K562 (cell line): ENCODE measurements at regions not wholly inside any gene's neighbourhood (a gene's known extent, or its start where the extent isn't known, plus 50 kb on each side); places are given as distances from the start of the nearest gene placed in this dataset.

Experiments used
- ATAC-seq: fragments of 200-7000 bp; cut with Tn5 transposase; 3 replicates; pipeline ENCODE4 v1.9.1; 2020; ENCODE audit warnings: moderate library complexity
- BruUV-seq: library from RNA; stranded (reverse); fragments of 400-500 nt; replicated peaks from 2 replicates; lab custom pipeline; 2021; lab: Mats Ljungman, UMichigan
- CTCF ChIA-PET: fragments of 300-600 bp; formaldehyde crosslinking; extraction: SDS; loops from one replicate; lab custom pipeline; 2021; ENCODE audit warnings: low intra/inter-chr PET ratio; lab: Yijun Ruan, JAX
- POLR2A ChIA-PET: fragments of 300-600, 350-650 bp; sonication (Branson Sonifier 250); formaldehyde crosslinking; extraction: SDS; loops from one replicate; lab custom pipeline; 2021; ENCODE audit warnings: antibody characterized with exemption, inconsistent platforms; lab: Yijun Ruan, JAX
- DNase-seq, 4 experiments: peaks; one replicate each; pipeline versions ENCODE4 v3.0.0 to v3.0.0-alpha.2; 2011 to 2018; ENCODE audit warnings: low spot score in 3 of 4, mixed read lengths in 3 of 4; ENCODE audit errors: extremely low read depth in 1 of 4
- FAIRE-seq: peaks from 2 replicates; lab custom pipeline; 2011; peaks lifted over from hg19 to GRCh38; lab: Jason Lieb, UNC
- H2AFZ ChIP-seq: 2 replicates; pipeline ENCODE4 v1.6.0; 2011; ENCODE audit warnings: low read depth, low read length, control low read depth, inconsistent platforms
- H3K27ac ChIP-seq: fragments of 200-600 bp; 3 replicates; pipeline ENCODE4 v1.8.0; 2011; ENCODE audit warnings: low read depth, mild to moderate bottlenecking, control low read depth, inconsistent platforms, low read length, moderate library complexity, mixed read lengths; ENCODE audit errors: extremely low read depth
- H3K27me3 ChIP-seq, 2 experiments: fragments of 300-600 bp in 1 of 2; 2 replicates in 1 of 2; 3 replicates in 1 of 2; pipeline versions ENCODE4 v1.6.0 to v1.8.0; 2011; ENCODE audit warnings: inconsistent platforms in 2 of 2, low read length in 2 of 2, mild to moderate bottlenecking in 1 of 2, mixed read lengths in 1 of 2, moderate library complexity in 1 of 2; ENCODE audit not compliant: control insufficient read depth in 2 of 2, insufficient read depth in 2 of 2
- H3K36me3 ChIP-seq: fragments of 300-600 bp; 3 replicates; pipeline ENCODE4 v1.8.0; 2011; ENCODE audit warnings: mild to moderate bottlenecking, low read length, inconsistent platforms; ENCODE audit not compliant: control insufficient read depth, insufficient read depth
- H3K4me1 ChIP-seq, 2 experiments: fragments of 200-600 bp in 1 of 2; replicated peaks in 1 of 2; 2 replicates in 1 of 2; 3 replicates in 1 of 2; pipeline versions ENCODE4 v1.5.1 to v1.8.0; 2011; ENCODE audit warnings: inconsistent platforms in 2 of 2, low read length in 2 of 2, mild to moderate bottlenecking in 1 of 2, mixed read lengths in 1 of 2, moderate library complexity in 1 of 2; ENCODE audit not compliant: control insufficient read depth in 2 of 2, insufficient read depth in 2 of 2
- H3K4me2 ChIP-seq: 2 replicates; pipeline ENCODE4 v1.6.1; 2011; ENCODE audit warnings: low read length, control low read depth, inconsistent platforms, mixed read lengths; ENCODE audit not compliant: insufficient read depth
- H3K4me3 ChIP-seq: fragments of 200-600 bp; sonication (generic), shearing (Covaris generic); 2 replicates; pipeline ENCODE4 v1.5.1; 2016; ENCODE audit warnings: control low read depth, inconsistent platforms
- H3K79me2 ChIP-seq: fragments of 200-600 bp; 3 replicates; pipeline ENCODE4 v1.8.0; 2011; ENCODE audit warnings: low read length, inconsistent platforms; ENCODE audit not compliant: control insufficient read depth, insufficient read depth
- H3K9ac ChIP-seq, 2 experiments: 2 replicates each; pipeline versions ENCODE4 v1.6.0 to v1.6.1; 2011; ENCODE audit warnings: low read depth in 2 of 2, low read length in 2 of 2, control low read depth in 1 of 2, inconsistent platforms in 1 of 2, mild to moderate bottlenecking in 1 of 2, mixed read lengths in 1 of 2; ENCODE audit not compliant: insufficient read depth in 1 of 2
- H3K9me1 ChIP-seq: one replicate; pipeline ENCODE4 v1.6.0; 2011; ENCODE audit warnings: inconsistent platforms, mild to moderate bottlenecking, low read length, moderate library complexity; ENCODE audit not compliant: control insufficient read depth, insufficient read depth
- H3K9me3 ChIP-seq: replicated peaks from 2 replicates; pipeline ENCODE4 v1.5.1; 2011; ENCODE audit warnings: low read depth, low read length, inconsistent platforms; ENCODE audit not compliant: control insufficient read depth, insufficient read depth
- H4K20me1 ChIP-seq: replicated peaks from 2 replicates; pipeline ENCODE4 v1.6.1; 2011; ENCODE audit warnings: low read length, inconsistent platforms, mixed read lengths; ENCODE audit not compliant: control insufficient read depth, insufficient read depth
- MAFK ChIP-seq: IDR thresholded peaks from 2 replicates; pipeline ENCODE4 v1.6.1; 2011; ENCODE audit warnings: low read length, improper control_type of control experiment
- MXD1 ChIP-seq: fragments of 250-450 bp; sonication (Bioruptor Pico); IDR thresholded peaks from 2 replicates; pipeline ENCODE4 v1.8.0; 2021; ENCODE audit warnings: borderline replicate concordance, mild to moderate bottlenecking, moderate library complexity; ENCODE audit not compliant: poor library complexity, severe bottlenecking
- MYC ChIP-seq, 2 experiments: fragments of 250-450 bp in 1 of 2; sonication (Bioruptor Pico) in 1 of 2; IDR thresholded peaks; 2 replicates each; pipeline versions ENCODE4 v1.5.1 to v1.6.1; 2012 to 2021; ENCODE audit warnings: low read depth in 2 of 2, borderline replicate concordance in 1 of 2, improper control_type of control experiment in 1 of 2, low read length in 1 of 2, mild to moderate bottlenecking in 1 of 2, moderate library complexity in 1 of 2
- NCOA6 ChIP-seq: fragments of 450-650 bp; IDR thresholded peaks from 2 replicates; pipeline ENCODE4 v1.6.1; 2017; ENCODE audit warnings: mild to moderate bottlenecking
- STAT6 ChIP-seq: sonication (generic); formaldehyde crosslinking; IDR thresholded peaks from 2 replicates; pipeline ENCODE4 v1.8.1; 2023; ENCODE audit warnings: mild to moderate bottlenecking, missing genetic modification reagents
- ZBTB40 ChIP-seq, 2 experiments: fragments of 450-650 bp in 1 of 2; sonication (generic) in 1 of 2; formaldehyde crosslinking in 1 of 2; IDR thresholded peaks; 2 replicates each; pipeline versions ENCODE4 v1.7.1 to v1.9.0; 2016 to 2022; ENCODE audit warnings: inconsistent platforms in 1 of 2, mild to moderate bottlenecking in 1 of 2, missing genetic modification reagents in 1 of 2
- ZNF175 ChIP-seq: fragments of 200-800 bp; sonication (Bioruptor generic); IDR thresholded peaks from 2 replicates; pipeline ENCODE4 v1.6.1; 2016; ENCODE audit warnings: low read depth, mild to moderate bottlenecking, missing genetic modification characterization, missing compliant biosample characterization
- ZNF24 ChIP-seq: fragments of 450-650 bp; IDR thresholded peaks from 2 replicates; pipeline ENCODE4 v1.6.1; 2016
- ZNF75A ChIP-seq: fragments of 450-650 bp; formaldehyde crosslinking; IDR thresholded peaks from 2 replicates; pipeline ENCODE4 v1.4.0; 2020; ENCODE audit warnings: mild to moderate bottlenecking
- WGBS: fragments of 100-300 bp; shearing (Covaris generic); methylation state at CpG from one replicate; pipeline ENCODE4 v1.1.6; 2016; ENCODE audit warnings: low coverage, mixed read lengths; ENCODE audit not compliant: insufficient coverage; ENCODE audit errors: missing lambda C conversion rate; 5-methylcytosine and 5-hydroxymethylcytosine counted together
- in situ Hi-C: fragments of 300-500 bp; cut with MboI; formaldehyde crosslinking; loops from 4 replicates; pipeline ENCODE4 v1.15.0; 2018; ENCODE audit warnings: inconsistent platforms, mixed read lengths
- intact Hi-C: fragments of 100-400 bp; cut with micrococcal nuclease; formaldehyde crosslinking; loops from 2 replicates; pipeline ENCODE4 v1.14.2; 2022

- H3K79me2 ChIP-seq = no peaks in the 10 kb centered on the region
- in situ Hi-C loops (no loop called here), intact Hi-C loops (no loop called here)
- H3K27ac ChIP-seq = no peak overlapping the region
- ChIA-PET CTCF (no interaction called here), POLR2A (no interaction called here)
- H3K4me2 ChIP-seq = no peak overlapping the region
- WGBS = 0% methylated on average over 5 of the region's 5 CpGs
- H3K9ac ChIP-seq = no peak overlapping the region
- DNase-seq (no peak), ATAC-seq (no peak), FAIRE-seq (no peak)
- H3K4me1 ChIP-seq = no peaks in the 10 kb centered on the region
- no peaks in the 10 kb centered on the region for H3K27me3 ChIP-seq
- H3K4me3 ChIP-seq = no peak overlapping the region
- H3K36me3 ChIP-seq = no peaks in the 10 kb centered on the region
- no peak overlapping the region for H2AFZ ChIP-seq
- H3K9me1 ChIP-seq = no peaks in the 10 kb centered on the region
- H4K20me1 ChIP-seq = no peaks in the 10 kb centered on the region
- BruUV-seq = no TSS peak
- no peaks in the 10 kb centered on the region for H3K9me3 ChIP-seq
- TF ChIP-seq NCOA6 = no peak
- TF ChIP-seq ZNF175 (CRISPR knock-in tag) = no peak
- TF ChIP-seq ZNF75A (CRISPR knock-in tag) = no peak
- no peak for TF ChIP-seq ZNF24
- TF ChIP-seq MXD1 (CRISPR knock-in tag) = no peak
- TF ChIP-seq ZBTB40 (IDR thresholded peaks at IDR 0.05) = no peak
- TF ChIP-seq ZBTB40 (CRISPR knock-in tag; IDR thresholded peaks at IDR 0.05) = no peak
- no peak for TF ChIP-seq MYC (IDR thresholded peaks at IDR 0.05; ENCODE audit: low read depth, low read length)
- TF ChIP-seq MYC (CRISPR knock-in tag; IDR thresholded peaks at IDR 0.05; ENCODE audit: borderline replicate concordance, low read depth) = no peak
- TF ChIP-seq MAFK = no peak
- TF ChIP-seq STAT6 (CRISPR knock-in tag) = no peak
These were observed 1586.1 kb downstream of the NCAM2 start for GRCh38 chr21:22584308-22584707.
